ENCODE measurements at regions not wholly inside any gene's neighbourhood (a gene's known extent, or its start where the extent isn't known, plus 50 kb on each side); places are given as distances from the start of the nearest gene placed in this dataset.

- TF ChIP-seq, protein P1, sequence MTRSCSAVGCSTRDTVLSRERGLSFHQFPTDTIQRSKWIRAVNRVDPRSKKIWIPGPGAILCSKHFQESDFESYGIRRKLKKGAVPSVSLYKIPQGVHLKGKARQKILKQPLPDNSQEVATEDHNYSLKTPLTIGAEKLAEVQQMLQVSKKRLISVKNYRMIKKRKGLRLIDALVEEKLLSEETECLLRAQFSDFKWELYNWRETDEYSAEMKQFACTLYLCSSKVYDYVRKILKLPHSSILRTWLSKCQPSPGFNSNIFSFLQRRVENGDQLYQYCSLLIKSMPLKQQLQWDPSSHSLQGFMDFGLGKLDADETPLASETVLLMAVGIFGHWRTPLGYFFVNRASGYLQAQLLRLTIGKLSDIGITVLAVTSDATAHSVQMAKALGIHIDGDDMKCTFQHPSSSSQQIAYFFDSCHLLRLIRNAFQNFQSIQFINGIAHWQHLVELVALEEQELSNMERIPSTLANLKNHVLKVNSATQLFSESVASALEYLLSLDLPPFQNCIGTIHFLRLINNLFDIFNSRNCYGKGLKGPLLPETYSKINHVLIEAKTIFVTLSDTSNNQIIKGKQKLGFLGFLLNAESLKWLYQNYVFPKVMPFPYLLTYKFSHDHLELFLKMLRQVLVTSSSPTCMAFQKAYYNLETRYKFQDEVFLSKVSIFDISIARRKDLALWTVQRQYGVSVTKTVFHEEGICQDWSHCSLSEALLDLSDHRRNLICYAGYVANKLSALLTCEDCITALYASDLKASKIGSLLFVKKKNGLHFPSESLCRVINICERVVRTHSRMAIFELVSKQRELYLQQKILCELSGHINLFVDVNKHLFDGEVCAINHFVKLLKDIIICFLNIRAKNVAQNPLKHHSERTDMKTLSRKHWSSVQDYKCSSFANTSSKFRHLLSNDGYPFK (CRISPR knock-in tag; IDR thresholded peaks at IDR 0.05; ENCODE audit: borderline replicate concordance): 0 out of 2 replicates have a peak, but pooled peaks have one; percentile 26
- TF ChIP-seq TFE3 (CRISPR knock-in tag; IDR thresholded peaks at IDR 0.05) (peak; percentile 26; the same call in 1 of the 2 replicates), ZNF777 (CRISPR knock-in tag; IDR thresholded peaks at IDR 0.05) (no peak), ZNF550 (CRISPR knock-in tag; IDR thresholded peaks at IDR 0.05; ENCODE audit: borderline replicate concordance) (no peak), ZNF7 (CRISPR knock-in tag; IDR thresholded peaks at IDR 0.05) (0 out of 2 replicates have a peak, but pooled peaks have one; percentile 32), MIER2 (CRISPR knock-in tag; IDR thresholded peaks at IDR 0.05) (no peak), BCLAF1 (IDR thresholded peaks at IDR 0.05) (no peak), HMGA1 (CRISPR knock-in tag; conservative IDR thresholded peaks at IDR 0.05) (no peak), ZNF792 (CRISPR knock-in tag; IDR thresholded peaks at IDR 0.05) (no peak), ZNF720 (CRISPR knock-in tag; IDR thresholded peaks at IDR 0.05) (no peak), ZFP41 (CRISPR knock-in tag; IDR thresholded peaks at IDR 0.05; ENCODE audit: borderline replicate concordance) (no peak), ZNF704 (CRISPR knock-in tag; IDR thresholded peaks at IDR 0.05; ENCODE audit: borderline replicate concordance) (no peak)
- TF ChIP-seq, protein P2, sequence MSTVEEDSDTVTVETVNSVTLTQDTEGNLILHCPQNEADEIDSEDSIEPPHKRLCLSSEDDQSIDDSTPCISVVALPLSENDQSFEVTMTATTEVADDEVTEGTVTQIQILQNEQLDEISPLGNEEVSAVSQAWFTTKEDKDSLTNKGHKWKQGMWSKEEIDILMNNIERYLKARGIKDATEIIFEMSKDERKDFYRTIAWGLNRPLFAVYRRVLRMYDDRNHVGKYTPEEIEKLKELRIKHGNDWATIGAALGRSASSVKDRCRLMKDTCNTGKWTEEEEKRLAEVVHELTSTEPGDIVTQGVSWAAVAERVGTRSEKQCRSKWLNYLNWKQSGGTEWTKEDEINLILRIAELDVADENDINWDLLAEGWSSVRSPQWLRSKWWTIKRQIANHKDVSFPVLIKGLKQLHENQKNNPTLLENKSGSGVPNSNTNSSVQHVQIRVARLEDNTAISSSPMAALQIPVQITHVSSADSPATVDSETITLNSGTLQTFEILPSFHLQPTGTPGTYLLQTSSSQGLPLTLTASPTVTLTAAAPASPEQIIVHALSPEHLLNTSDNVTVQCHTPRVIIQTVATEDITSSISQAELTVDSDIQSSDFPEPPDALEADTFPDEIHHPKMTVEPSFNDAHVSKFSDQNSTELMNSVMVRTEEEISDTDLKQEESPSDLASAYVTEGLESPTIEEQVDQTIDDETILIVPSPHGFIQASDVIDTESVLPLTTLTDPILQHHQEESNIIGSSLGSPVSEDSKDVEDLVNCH (CRISPR knock-in tag; IDR thresholded peaks at IDR 0.05): no peak
- TF ChIP-seq, protein P3, sequence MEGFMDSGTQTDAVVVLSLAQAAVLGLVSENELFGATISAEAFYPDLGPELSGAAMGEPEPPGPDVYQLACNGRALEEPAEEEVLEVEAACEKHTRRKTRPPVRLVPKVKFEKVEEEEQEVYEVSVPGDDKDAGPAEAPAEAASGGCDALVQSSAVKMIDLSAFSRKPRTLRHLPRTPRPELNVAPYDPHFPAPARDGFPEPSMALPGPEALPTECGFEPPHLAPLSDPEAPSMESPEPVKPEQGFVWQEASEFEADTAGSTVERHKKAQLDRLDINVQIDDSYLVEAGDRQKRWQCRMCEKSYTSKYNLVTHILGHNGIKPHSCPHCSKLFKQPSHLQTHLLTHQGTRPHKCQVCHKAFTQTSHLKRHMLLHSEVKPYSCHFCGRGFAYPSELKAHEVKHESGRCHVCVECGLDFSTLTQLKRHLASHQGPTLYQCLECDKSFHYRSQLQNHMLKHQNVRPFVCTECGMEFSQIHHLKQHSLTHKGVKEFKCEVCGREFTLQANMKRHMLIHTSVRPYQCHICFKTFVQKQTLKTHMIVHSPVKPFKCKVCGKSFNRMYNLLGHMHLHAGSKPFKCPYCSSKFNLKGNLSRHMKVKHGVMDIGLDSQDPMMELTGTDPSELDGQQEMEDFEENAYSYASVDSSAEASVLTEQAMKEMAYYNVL (CRISPR knock-in tag; IDR thresholded peaks at IDR 0.05; ENCODE audit: borderline replicate concordance): no peak; the same call in 1 of the 2 replicates
Observed at GRCh38 chr12:123062681-123063486, 82.4 kb downstream of the ARL6IP4 start (continued).

Data from HepG2 (cell line).